ENCODE measurements at regions not wholly inside any gene's neighbourhood (a gene's known extent, or its start where the extent isn't known, plus 50 kb on each side); places are given as distances from the start of the nearest gene placed in this dataset.

DNA sequence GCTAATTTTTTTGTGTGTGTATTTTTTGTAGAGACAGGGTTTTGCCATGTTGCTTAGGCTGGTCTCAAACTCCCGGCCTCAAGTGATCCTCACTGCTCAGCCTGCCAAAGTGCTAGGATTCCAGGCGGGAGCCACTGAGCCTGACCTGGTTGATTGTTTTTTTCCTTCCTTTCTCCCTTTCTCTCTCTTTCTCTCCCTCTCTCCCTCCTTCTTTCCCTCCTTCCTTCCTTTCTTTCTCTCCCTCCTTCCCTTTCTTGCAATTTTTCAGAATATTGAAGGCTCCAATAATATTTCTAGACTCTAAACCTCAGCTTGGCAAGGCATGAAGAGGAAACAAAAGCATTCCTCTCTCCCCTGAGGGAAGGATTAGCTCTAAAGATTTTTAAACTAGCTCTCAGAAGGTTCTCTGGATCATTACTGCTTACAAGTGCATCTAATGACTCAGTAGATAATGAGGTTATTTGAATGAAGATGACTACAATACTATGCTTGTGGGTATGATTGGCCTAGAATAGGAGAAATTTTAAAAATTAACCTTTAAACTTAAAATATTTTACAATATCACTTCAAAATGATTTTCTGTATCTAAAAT is 68.5 kb upstream of the GADD45A start:
- Histone ChIP-seq H4K20me1 (ENCODE audit: insufficient read depth, low read length) (no peaks in the 10 kb centered on the region), H3K9me3 (ENCODE audit: insufficient read depth, low read length) (no peaks in the 10 kb centered on the region), H3K9ac (ENCODE audit: low read length) (no peak overlapping the region), H3K4me1 (ENCODE audit: low read length) (no peaks in the 10 kb centered on the region), H3K36me3 (replicated peaks; ENCODE audit: low read depth, low read length) (no peaks in the 10 kb centered on the region), H3K27me3 (ENCODE audit: low read depth, low read length) (no peaks in the 10 kb centered on the region), H3K27ac (ENCODE audit: low read length) (no peak overlapping the region), H3K4me2 (ENCODE audit: low read length) (no peak overlapping the region), H3K79me2 (ENCODE audit: low read length) (no peaks in the 10 kb centered on the region), H2AFZ (ENCODE audit: low read depth, low read length) (no peak overlapping the region), H3K4me3 (ENCODE audit: low read length) (no peak overlapping the region)
- TF ChIP-seq EZH2phosphoT487 (IDR thresholded peaks at IDR 0.05; ENCODE audit: low read depth) (no peak), CTCF (IDR thresholded peaks at IDR 0.05; ENCODE audit: low read depth, low read length) (no peak)

DNA sequence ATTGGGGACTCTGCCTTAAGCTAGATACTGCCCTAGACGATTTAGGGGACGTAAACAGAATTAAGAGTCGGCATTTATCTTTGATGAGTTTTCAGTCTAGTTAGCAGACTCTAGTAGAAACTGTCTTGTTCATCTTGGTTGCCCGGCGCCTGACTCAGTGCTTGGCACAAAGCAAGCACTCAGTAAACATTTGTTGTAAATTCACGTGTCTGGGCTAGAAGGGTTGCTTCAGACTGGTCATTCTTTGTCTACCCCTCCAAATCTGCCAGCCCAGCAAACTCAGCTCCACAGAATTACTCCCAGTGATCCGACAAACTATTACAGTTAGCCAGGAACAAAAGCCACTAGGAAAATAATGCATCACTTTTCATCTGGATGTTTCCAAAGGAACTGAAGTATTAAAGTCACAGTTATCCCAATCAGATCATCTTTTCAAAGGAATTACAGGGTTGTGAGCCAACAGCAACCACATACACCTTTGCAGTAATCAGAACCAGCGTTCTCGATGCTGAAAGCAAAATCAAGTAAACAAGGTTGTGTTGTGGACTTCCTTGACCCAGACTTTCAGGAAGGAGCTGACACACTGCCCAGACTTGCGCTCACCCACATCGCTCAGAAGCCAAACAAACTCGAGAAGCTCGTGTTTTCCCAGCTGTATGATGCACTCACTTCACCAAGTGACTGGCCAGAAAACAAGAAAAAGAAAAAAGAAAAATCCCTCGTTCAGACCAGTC is 66.5 kb upstream of the GADD45A start:
- Histone ChIP-seq H3K36me3 (replicated peaks; ENCODE audit: low read depth, low read length) (no peaks in the 10 kb centered on the region), H3K27ac (ENCODE audit: low read length) (no peak overlapping the region), H3K27me3 (ENCODE audit: low read depth, low read length) (no peaks in the 10 kb centered on the region), H3K9ac (ENCODE audit: low read length) (no peak overlapping the region), H3K4me3 (ENCODE audit: low read length) (no peak overlapping the region), H3K4me1 (ENCODE audit: low read length) (no peaks in the 10 kb centered on the region), H3K9me3 (ENCODE audit: insufficient read depth, low read length) (no peaks in the 10 kb centered on the region), H4K20me1 (ENCODE audit: insufficient read depth, low read length) (no peaks in the 10 kb centered on the region), H3K4me2 (ENCODE audit: low read length) (no peak overlapping the region), H2AFZ (ENCODE audit: low read depth, low read length) (no peak overlapping the region), H3K79me2 (ENCODE audit: low read length) (no peaks in the 10 kb centered on the region)
- TF ChIP-seq EZH2phosphoT487 (IDR thresholded peaks at IDR 0.05; ENCODE audit: low read depth) (no peak), CTCF (IDR thresholded peaks at IDR 0.05; ENCODE audit: low read depth, low read length) (no peak)

- TF ChIP-seq EZH2phosphoT487 (IDR thresholded peaks at IDR 0.05; ENCODE audit: low read depth) (no peak), CTCF (IDR thresholded peaks at IDR 0.05; ENCODE audit: low read depth, low read length) (no peak)
- no peaks in the 10 kb centered on the region for H3K9me3 ChIP-seq (ENCODE audit: insufficient read depth, low read length)
- H2AFZ ChIP-seq (ENCODE audit: low read depth, low read length) = no peak overlapping the region
- H3K4me3 ChIP-seq (ENCODE audit: low read length) = no peak overlapping the region
- no peaks in the 10 kb centered on the region for H3K27me3 ChIP-seq (ENCODE audit: low read depth, low read length)
- H3K4me2 ChIP-seq (ENCODE audit: low read length) = no peak overlapping the region
- H3K4me1 ChIP-seq (ENCODE audit: low read length) = no peaks in the 10 kb centered on the region
- no peaks in the 10 kb centered on the region for H4K20me1 ChIP-seq (ENCODE audit: insufficient read depth, low read length)
- no peaks in the 10 kb centered on the region for H3K36me3 ChIP-seq (replicated peaks; ENCODE audit: low read depth, low read length)
- H3K79me2 ChIP-seq (ENCODE audit: low read length) = no peaks in the 10 kb centered on the region
- H3K27ac ChIP-seq (ENCODE audit: low read length) = no peak overlapping the region
- H3K9ac ChIP-seq (ENCODE audit: low read length) = no peak overlapping the region
These were observed 65.9 kb upstream of the GADD45A start for GRCh38 chr1:67619080-67619479.

- Histone ChIP-seq H3K9me3 (ENCODE audit: insufficient read depth, low read length) (no peaks in the 10 kb centered on the region), H4K20me1 (ENCODE audit: insufficient read depth, low read length) (no peaks in the 10 kb centered on the region), H3K27ac (ENCODE audit: low read length) (no peak overlapping the region), H3K4me3 (ENCODE audit: low read length) (no peak overlapping the region), H3K36me3 (replicated peaks; ENCODE audit: low read depth, low read length) (no peaks in the 10 kb centered on the region), H2AFZ (ENCODE audit: low read depth, low read length) (no peak overlapping the region), H3K9ac (ENCODE audit: low read length) (no peak overlapping the region), H3K4me1 (ENCODE audit: low read length) (no peaks in the 10 kb centered on the region), H3K27me3 (ENCODE audit: low read depth, low read length) (no peaks in the 10 kb centered on the region), H3K4me2 (ENCODE audit: low read length) (no peak overlapping the region), H3K79me2 (ENCODE audit: low read length) (no peaks in the 10 kb centered on the region)
- TF ChIP-seq EZH2phosphoT487 (IDR thresholded peaks at IDR 0.05; ENCODE audit: low read depth) (no peak), CTCF (IDR thresholded peaks at IDR 0.05; ENCODE audit: low read depth, low read length) (no peak)
These were observed 61.1 kb upstream of the GADD45A start for GRCh38 chr1:67623906-67624305.

All from OCI-LY3 (cell line).